HFFc6 (cell line): ENCODE measurements at regions not wholly inside any gene's neighbourhood (a gene's known extent, or its start where the extent isn't known, plus 50 kb on each side); places are given as distances from the start of the nearest gene placed in this dataset.

ENCODE experiments used
- DNase-seq: peaks from one replicate; pipeline ENCODE4 v3.0.0-alpha.2; 2018
- H3K27ac Mint-ChIP-seq: 2 replicates; pipeline ENCODE4 v1.8.0; 2020; ENCODE audit warnings: mild to moderate bottlenecking, mixed read lengths
- H3K27me3 Mint-ChIP-seq: 2 replicates; pipeline ENCODE4 v1.8.0; 2021; ENCODE audit warnings: mild to moderate bottlenecking, moderate library complexity, mixed read lengths; ENCODE audit not compliant: insufficient read depth
- H3K36me3 Mint-ChIP-seq: 2 replicates; pipeline ENCODE4 v1.8.0; 2021; ENCODE audit warnings: low read depth, mixed read lengths
- H3K4me1 Mint-ChIP-seq: 2 replicates; pipeline ENCODE4 v1.8.0; 2020; ENCODE audit warnings: low read depth, mixed read lengths
- H3K4me3 Mint-ChIP-seq: 2 replicates; pipeline ENCODE4 v1.8.0; 2020; ENCODE audit warnings: mild to moderate bottlenecking, moderate library complexity, mixed read lengths
- H3K9me3 Mint-ChIP-seq: 2 replicates; pipeline ENCODE4 v1.8.0; 2020; ENCODE audit warnings: mild to moderate bottlenecking, mixed read lengths
- TF ChIP-seq, protein P1 (sequence below): fragments of 200-600 bp; sonication (generic); IDR thresholded peaks from 2 replicates; pipeline ENCODE4 v1.5.0; 2021; ENCODE audit warnings: antibody characterized with exemption, mild to moderate bottlenecking

- H3K9me3 Mint-ChIP-seq, result peaks cover 24% of the 10 kb centered on the region
- TF ChIP-seq, protein P1, sequence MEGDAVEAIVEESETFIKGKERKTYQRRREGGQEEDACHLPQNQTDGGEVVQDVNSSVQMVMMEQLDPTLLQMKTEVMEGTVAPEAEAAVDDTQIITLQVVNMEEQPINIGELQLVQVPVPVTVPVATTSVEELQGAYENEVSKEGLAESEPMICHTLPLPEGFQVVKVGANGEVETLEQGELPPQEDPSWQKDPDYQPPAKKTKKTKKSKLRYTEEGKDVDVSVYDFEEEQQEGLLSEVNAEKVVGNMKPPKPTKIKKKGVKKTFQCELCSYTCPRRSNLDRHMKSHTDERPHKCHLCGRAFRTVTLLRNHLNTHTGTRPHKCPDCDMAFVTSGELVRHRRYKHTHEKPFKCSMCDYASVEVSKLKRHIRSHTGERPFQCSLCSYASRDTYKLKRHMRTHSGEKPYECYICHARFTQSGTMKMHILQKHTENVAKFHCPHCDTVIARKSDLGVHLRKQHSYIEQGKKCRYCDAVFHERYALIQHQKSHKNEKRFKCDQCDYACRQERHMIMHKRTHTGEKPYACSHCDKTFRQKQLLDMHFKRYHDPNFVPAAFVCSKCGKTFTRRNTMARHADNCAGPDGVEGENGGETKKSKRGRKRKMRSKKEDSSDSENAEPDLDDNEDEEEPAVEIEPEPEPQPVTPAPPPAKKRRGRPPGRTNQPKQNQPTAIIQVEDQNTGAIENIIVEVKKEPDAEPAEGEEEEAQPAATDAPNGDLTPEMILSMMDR, result no peak
- H3K27me3 Mint-ChIP-seq, result no peaks in the 10 kb centered on the region; the same call in 1 of the 2 replicates
- no peak overlapping the region for H3K27ac Mint-ChIP-seq
- H3K36me3 Mint-ChIP-seq, result no peaks in the 10 kb centered on the region
- no peak overlapping the region for H3K4me3 Mint-ChIP-seq
- no peaks in the 10 kb centered on the region for H3K4me1 Mint-ChIP-seq
- no peak for DNase-seq
Measured at GRCh38 chr4:179521952-179522351, 2079.7 kb upstream of the AGA start.

DNA sequence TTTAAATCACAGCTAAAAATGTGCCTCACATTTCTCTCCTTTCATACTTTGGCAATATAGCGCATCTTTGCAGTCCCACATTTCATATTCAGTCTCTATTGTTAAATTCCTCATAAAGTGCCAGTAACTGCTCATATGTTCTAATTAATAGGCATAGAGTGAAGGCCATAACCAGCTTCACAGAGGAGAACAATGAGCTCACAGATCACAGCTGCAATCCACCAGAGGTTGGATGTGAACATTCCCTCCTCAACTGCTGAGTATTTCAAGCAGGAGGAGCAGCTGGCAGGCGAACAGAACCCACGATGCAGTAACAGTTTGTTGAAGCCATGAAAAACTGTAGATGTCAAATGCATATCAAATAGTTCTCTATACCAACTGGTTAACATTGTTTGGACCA is 2088.7 kb upstream of the AGA start:
- Mint-ChIP-seq H3K36me3 (no peaks in the 10 kb centered on the region), H3K4me3 (no peak overlapping the region), H3K4me1 (no peaks in the 10 kb centered on the region), H3K9me3 (peaks cover 44% of the 10 kb centered on the region), H3K27me3 (no peaks in the 10 kb centered on the region), H3K27ac (no peak overlapping the region)
- DNase-seq, result no peak
- TF ChIP-seq, protein P1, result no peak

GRCh38 chr4:179536694-179537093 is 2094.5 kb upstream of the AGA start:
- Mint-ChIP-seq H3K9me3 (peaks cover 25% of the 10 kb centered on the region), H3K27me3 (no peaks in the 10 kb centered on the region), H3K27ac (no peak overlapping the region), H3K36me3 (no peaks in the 10 kb centered on the region), H3K4me3 (no peak overlapping the region), H3K4me1 (no peaks in the 10 kb centered on the region)
- TF ChIP-seq, protein P1, result no peak
- no peak for DNase-seq

- TF ChIP-seq, protein P1, result no peak
- no peak overlapping the region for H3K4me3 Mint-ChIP-seq
- H3K4me1 Mint-ChIP-seq, result no peaks in the 10 kb centered on the region
- no peak for DNase-seq
- H3K9me3 Mint-ChIP-seq, result peaks cover 24% of the 10 kb centered on the region
- no peaks in the 10 kb centered on the region for H3K36me3 Mint-ChIP-seq
- H3K27ac Mint-ChIP-seq, result no peak overlapping the region
- no peaks in the 10 kb centered on the region for H3K27me3 Mint-ChIP-seq
Measured at GRCh38 chr4:179539641-179540040, 2097.4 kb upstream of the AGA start.

DNA sequence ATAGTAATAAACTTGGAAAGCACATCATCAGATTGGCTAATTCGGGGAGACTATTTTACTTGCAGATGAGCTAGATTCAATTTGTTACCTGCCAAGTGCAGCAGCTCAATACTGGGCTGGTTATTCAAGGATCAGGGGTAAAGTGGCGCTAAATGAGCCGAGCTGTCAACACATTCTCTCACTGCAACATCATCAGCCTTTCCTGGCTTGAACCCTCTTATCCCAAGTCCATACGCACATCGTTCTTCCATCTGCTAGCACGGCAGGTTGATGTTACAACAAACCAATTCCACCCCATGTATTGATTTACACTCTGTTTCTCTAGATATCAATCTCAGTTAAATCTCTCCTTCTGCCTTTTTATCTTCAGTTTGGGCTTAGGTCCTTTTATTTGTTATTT is 2101.5 kb upstream of the AGA start:
- Mint-ChIP-seq H3K27me3 (no peaks in the 10 kb centered on the region), H3K9me3 (peaks cover 58% of the 10 kb centered on the region), H3K36me3 (no peaks in the 10 kb centered on the region), H3K27ac (no peak overlapping the region), H3K4me1 (no peaks in the 10 kb centered on the region), H3K4me3 (no peak overlapping the region)
- DNase-seq, result no peak
- TF ChIP-seq, protein P1, result no peak

DNA sequence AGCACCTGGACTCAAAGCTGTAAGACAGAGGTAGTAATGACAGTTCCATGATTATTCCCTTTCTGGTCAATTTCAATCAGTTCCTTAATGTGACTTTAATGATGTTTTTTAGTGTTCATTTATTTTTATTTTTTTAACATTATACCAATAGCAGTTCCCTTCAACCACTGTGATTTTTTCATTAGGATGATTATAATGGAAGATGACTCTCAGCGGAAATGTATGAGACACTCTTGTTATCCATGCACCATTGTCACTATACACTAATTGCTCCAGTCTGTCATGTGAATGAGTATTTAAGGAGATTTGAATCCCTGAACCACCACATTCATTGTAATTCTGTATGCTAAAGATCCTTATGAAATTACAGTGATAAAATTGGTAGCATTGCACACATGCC is 2102.3 kb upstream of the AGA start:
- no peak overlapping the region for H3K4me3 Mint-ChIP-seq
- H3K36me3 Mint-ChIP-seq, result no peaks in the 10 kb centered on the region
- TF ChIP-seq, protein P1, result no peak
- peaks cover 62% of the 10 kb centered on the region for H3K9me3 Mint-ChIP-seq
- DNase-seq, result no peak
- no peak overlapping the region for H3K27ac Mint-ChIP-seq
- H3K27me3 Mint-ChIP-seq, result no peaks in the 10 kb centered on the region
- no peaks in the 10 kb centered on the region for H3K4me1 Mint-ChIP-seq
